ENCODE measurements at regions not wholly inside any gene's neighbourhood (a gene's known extent, or its start where the extent isn't known, plus 50 kb on each side); places are given as distances from the start of the nearest gene placed in this dataset.

- DNase-seq, result no peak
These were observed 556.0 kb downstream of the RNF144A start for GRCh38 chr2:7473135-7473771.

GRCh38 chr2:7476371-7476770, 559.2 kb downstream of the RNF144A start:
- DNase-seq, result no peak

GRCh38 chr2:7479603-7480002, 562.4 kb downstream of the RNF144A start:
- no peak for DNase-seq

- no peak for DNase-seq
These were observed 563.2 kb downstream of the RNF144A start for GRCh38 chr2:7480431-7480830.

GRCh38 chr2:7490672-7491071, 573.5 kb downstream of the RNF144A start:
- no peak for DNase-seq

- no peak for DNase-seq
These were observed 575.5 kb downstream of the RNF144A start for GRCh38 chr2:7492719-7493118.

GRCh38 chr2:7497178-7497577, 580.0 kb downstream of the RNF144A start:
- DNase-seq, result no peak

GRCh38 chr2:7499018-7499417, 581.8 kb downstream of the RNF144A start:
- no peak for DNase-seq

- no peak for DNase-seq
These were observed 585.1 kb downstream of the RNF144A start for GRCh38 chr2:7502336-7502735.

- no peak for DNase-seq
These were observed 591.2 kb downstream of the RNF144A start for GRCh38 chr2:7508296-7508943.

GRCh38 chr2:7510353-7510752, 593.1 kb downstream of the RNF144A start:
- no peak for DNase-seq

- DNase-seq, result no peak
These were observed 596.6 kb downstream of the RNF144A start for GRCh38 chr2:7513834-7514233.

- no peak for DNase-seq
These were observed 598.1 kb downstream of the RNF144A start for GRCh38 chr2:7515327-7515726.

GRCh38 chr2:7516484-7517063, 599.4 kb downstream of the RNF144A start:
- DNase-seq, result no peak

GRCh38 chr2:7517088-7517487, 599.9 kb downstream of the RNF144A start:
- peak in 1 of 2 donors; percentile 33 for DNase-seq

- no peak for DNase-seq
These were observed 600.6 kb downstream of the RNF144A start for GRCh38 chr2:7517851-7518250.

GRCh38 chr2:7523481-7524120, 606.4 kb downstream of the RNF144A start:
- no peak for DNase-seq

- DNase-seq, result no peak
These were observed 607.0 kb downstream of the RNF144A start for GRCh38 chr2:7524195-7524594.

- no peak for DNase-seq
These were observed 608.5 kb downstream of the RNF144A start for GRCh38 chr2:7525746-7526145.

GRCh38 chr2:7527165-7527722, 610.0 kb downstream of the RNF144A start:
- DNase-seq, result no peak

- DNase-seq, result no peak
These were observed 612.8 kb downstream of the RNF144A start for GRCh38 chr2:7530001-7530400.

GRCh38 chr2:7539077-7539476, 621.9 kb downstream of the RNF144A start:
- peak in 1 of 2 donors; percentile 15 for DNase-seq

- DNase-seq, result no peak
These were observed 622.5 kb downstream of the RNF144A start for GRCh38 chr2:7539760-7540159.
